GM18511 (cell line): ENCODE measurements at regions not wholly inside any gene's neighbourhood (a gene's known extent, or its start where the extent isn't known, plus 50 kb on each side); places are given as distances from the start of the nearest gene placed in this dataset.

Source experiments
- ATAC-seq: cut with Tn5 transposase; IDR thresholded peaks from one replicate; pipeline ENCODE4 v1.9.1; 2021; ENCODE audit warnings: mild to moderate bottlenecking, moderate library complexity; ENCODE audit not compliant: unreplicated experiment

- no peak for ATAC-seq
Measured at GRCh38 chr18:10056506-10056905, 142.7 kb downstream of the VAPA start.

- ATAC-seq = no peak
Measured at GRCh38 chr18:10057401-10057893, 143.6 kb downstream of the VAPA start.

- no peak for ATAC-seq
Measured at GRCh38 chr18:10057894-10058791, 144.3 kb downstream of the VAPA start.

GRCh38 chr18:10059610-10060468 lies 146.0 kb downstream of the VAPA start:
- ATAC-seq = no peak

- ATAC-seq = no peak
Measured at GRCh38 chr18:10060469-10060782, 146.6 kb downstream of the VAPA start.

GRCh38 chr18:10060841-10061240 lies 147.0 kb downstream of the VAPA start:
- ATAC-seq = no peak

GRCh38 chr18:10061566-10062140 lies 147.8 kb downstream of the VAPA start:
- ATAC-seq = no peak

- ATAC-seq = no peak
Measured at GRCh38 chr18:10062302-10063300, 148.8 kb downstream of the VAPA start.

GRCh38 chr18:10063489-10063888 lies 149.7 kb downstream of the VAPA start:
- ATAC-seq = no peak

- no peak for ATAC-seq
Measured at GRCh38 chr18:10064267-10064666, 150.5 kb downstream of the VAPA start.

GRCh38 chr18:10065296-10065695 lies 151.5 kb downstream of the VAPA start:
- no peak for ATAC-seq

- ATAC-seq = no peak
Measured at GRCh38 chr18:10067670-10068659, 154.1 kb downstream of the VAPA start.

GRCh38 chr18:10068766-10069567 lies 155.2 kb downstream of the VAPA start:
- no peak for ATAC-seq

- ATAC-seq = no peak
Measured at GRCh38 chr18:10070561-10071000, 156.8 kb downstream of the VAPA start.

GRCh38 chr18:10072671-10073175 lies 158.9 kb downstream of the VAPA start:
- ATAC-seq = no peak

- no peak for ATAC-seq
Measured at GRCh38 chr18:10074110-10074509, 160.3 kb downstream of the VAPA start.

- no peak for ATAC-seq
Measured at GRCh38 chr18:10074728-10075127, 160.9 kb downstream of the VAPA start.

- no peak for ATAC-seq
Measured at GRCh38 chr18:10076502-10077030, 162.8 kb downstream of the VAPA start.
